H9 (cell line): ENCODE measurements at regions not wholly inside any gene's neighbourhood (a gene's known extent, or its start where the extent isn't known, plus 50 kb on each side); places are given as distances from the start of the nearest gene placed in this dataset.

Experiments
- DNase-seq: peaks from one replicate; pipeline ENCODE4 v3.0.0-alpha.2; 2017
- H2AFZ ChIP-seq: one replicate; pipeline ENCODE4 v1.6.1; 2013; ENCODE audit warnings: mild to moderate bottlenecking, low read length, control low read depth, moderate library complexity
- H2AK5ac ChIP-seq: 2 replicates; pipeline ENCODE4 v1.6.1; 2013; ENCODE audit warnings: low read length, control low read depth, mixed read lengths; ENCODE audit not compliant: insufficient read length
- H2BK120ac ChIP-seq: one replicate; pipeline ENCODE4 v1.6.1; 2013; ENCODE audit warnings: low read depth, mild to moderate bottlenecking, low read length, control low read depth, inconsistent platforms; ENCODE audit not compliant: poor library complexity, severe bottlenecking
- H2BK12ac ChIP-seq: 2 replicates; pipeline ENCODE4 v1.6.1; 2013; ENCODE audit warnings: low read length, control low read depth, mixed read lengths, low read depth; ENCODE audit not compliant: insufficient read length
- H2BK15ac ChIP-seq: 2 replicates; pipeline ENCODE4 v1.6.1; 2013; ENCODE audit warnings: low read depth, low read length, control low read depth
- H2BK20ac ChIP-seq: one replicate; pipeline ENCODE4 v1.6.1; 2013; ENCODE audit warnings: low read depth, mild to moderate bottlenecking, low read length, control low read depth, inconsistent platforms; ENCODE audit not compliant: poor library complexity, severe bottlenecking
- H2BK5ac ChIP-seq: 2 replicates; pipeline ENCODE4 v1.6.1; 2013; ENCODE audit warnings: low read length, control low read depth, mixed read lengths; ENCODE audit not compliant: insufficient read length
- H3K14ac ChIP-seq: 2 replicates; pipeline ENCODE4 v1.6.1; 2013; ENCODE audit warnings: low read length, control low read depth; ENCODE audit not compliant: insufficient read depth
- H3K18ac ChIP-seq: 2 replicates; pipeline ENCODE4 v1.6.1; 2013; ENCODE audit warnings: low read depth, mild to moderate bottlenecking, mixed read lengths, low read length, control low read depth; ENCODE audit not compliant: insufficient read length
- H3K23ac ChIP-seq: 2 replicates; pipeline ENCODE4 v1.6.1; 2013; ENCODE audit warnings: low read length, control low read depth, mixed read lengths, low read depth; ENCODE audit not compliant: insufficient read length
- H3K23me2 ChIP-seq: 2 replicates; pipeline ENCODE4 v1.6.1; 2013; ENCODE audit warnings: low read depth, mild to moderate bottlenecking, mixed read lengths, low read length, control low read depth; ENCODE audit not compliant: insufficient read length, poor library complexity, severe bottlenecking
- H3K27ac ChIP-seq: 2 replicates; pipeline ENCODE4 v1.5.1; 2013; ENCODE audit warnings: low read length, control low read depth, mixed read lengths, low read depth; ENCODE audit not compliant: insufficient read length
- H3K27me3 ChIP-seq: 2 replicates; pipeline ENCODE4 v1.6.1; 2013; ENCODE audit warnings: low read length, control low read depth, inconsistent platforms; ENCODE audit not compliant: insufficient read depth
- H3K4ac ChIP-seq: 2 replicates; pipeline ENCODE4 v1.6.1; 2013; ENCODE audit warnings: low read depth, mild to moderate bottlenecking, control low read depth, inconsistent platforms, low read length, moderate library complexity
- H3K4me1 ChIP-seq: 2 replicates; pipeline ENCODE4 v1.6.1; 2013; ENCODE audit warnings: low read length, control low read depth, inconsistent platforms; ENCODE audit not compliant: insufficient read depth
- H3K4me2 ChIP-seq: 2 replicates; pipeline ENCODE4 v1.6.1; 2013; ENCODE audit warnings: low read length, control low read depth, mixed read lengths; ENCODE audit not compliant: insufficient read length, insufficient read depth
- H3K56ac ChIP-seq: 2 replicates; pipeline ENCODE4 v1.6.1; 2013; ENCODE audit warnings: low read depth, mild to moderate bottlenecking, mixed read lengths, low read length, control low read depth; ENCODE audit not compliant: insufficient read length
- H3K79me1 ChIP-seq: 2 replicates; pipeline ENCODE4 v1.6.1; 2013; ENCODE audit warnings: low read depth, mild to moderate bottlenecking, moderate library complexity, low read length, control low read depth, inconsistent platforms; ENCODE audit not compliant: insufficient read depth, poor library complexity, severe bottlenecking
- H3K79me2 ChIP-seq: 2 replicates; pipeline ENCODE4 v1.6.1; 2013; ENCODE audit warnings: low read length, control low read depth, inconsistent platforms; ENCODE audit not compliant: insufficient read depth
- H3K9ac ChIP-seq: 2 replicates; pipeline ENCODE4 v1.6.1; 2013; ENCODE audit warnings: low read length, control low read depth, mixed read lengths; ENCODE audit not compliant: insufficient read length; ENCODE audit errors: extremely low read depth
- H3K9me3 ChIP-seq: one replicate; pipeline ENCODE4 v1.6.1; 2013; ENCODE audit warnings: low read depth, low read length, inconsistent platforms; ENCODE audit not compliant: control insufficient read depth
- H3T11ph ChIP-seq: one replicate; pipeline ENCODE4 v1.6.1; 2013; ENCODE audit warnings: mild to moderate bottlenecking, low read length, control low read depth, inconsistent platforms
- H4K20me1 ChIP-seq: one replicate; pipeline ENCODE4 v1.6.1; 2013; ENCODE audit not compliant: control insufficient read depth, insufficient read length, insufficient read depth
- H4K5ac ChIP-seq: 2 replicates; pipeline ENCODE4 v1.6.1; 2013; ENCODE audit warnings: low read depth, mild to moderate bottlenecking, mixed read lengths, low read length, control low read depth; ENCODE audit not compliant: insufficient read length
- H4K8ac ChIP-seq: replicated peaks from 2 replicates; pipeline ENCODE4 v1.6.1; 2013; ENCODE audit warnings: low read length, control low read depth, mixed read lengths, low read depth; ENCODE audit not compliant: insufficient read length
- H4K91ac ChIP-seq: 2 replicates; pipeline ENCODE4 v1.6.1; 2013; ENCODE audit warnings: low read depth, mild to moderate bottlenecking, moderate library complexity, mixed read lengths, low read length, control low read depth; ENCODE audit not compliant: insufficient read length
- H3K27ac Mint-ChIP-seq, 3 experiments: 2 replicates in 2 of 3; 3 replicates in 1 of 3; pipeline ENCODE4 v1.8.0; 2020 to 2021; ENCODE audit warnings: mixed read lengths in 3 of 3, mild to moderate bottlenecking in 1 of 3, moderate library complexity in 1 of 3
- H3K27me3 Mint-ChIP-seq: 2 replicates; pipeline ENCODE4 v1.8.0; 2021; ENCODE audit warnings: low read depth, mild to moderate bottlenecking, moderate library complexity, mixed read lengths
- H3K36me3 Mint-ChIP-seq, 3 experiments: 2 replicates in 2 of 3; 3 replicates in 1 of 3; pipeline ENCODE4 v1.8.0; 2020 to 2021; ENCODE audit warnings: low read depth in 3 of 3, mixed read lengths in 3 of 3; ENCODE audit not compliant: insufficient read depth in 1 of 3
- H3K4me1 Mint-ChIP-seq, 2 experiments: 2 replicates each; pipeline ENCODE4 v1.8.0; 2020; ENCODE audit warnings: mixed read lengths in 2 of 2
- H3K4me3 Mint-ChIP-seq, 2 experiments: 2 replicates in 1 of 2; 3 replicates in 1 of 2; pipeline ENCODE4 v1.8.0; 2020 to 2021; ENCODE audit warnings: mild to moderate bottlenecking in 2 of 2, mixed read lengths in 2 of 2, moderate library complexity in 1 of 2
- H3K9me3 Mint-ChIP-seq, 2 experiments: 2 replicates in 1 of 2; 3 replicates in 1 of 2; pipeline ENCODE4 v1.8.0; 2020; ENCODE audit warnings: mild to moderate bottlenecking in 2 of 2, mixed read lengths in 2 of 2, moderate library complexity in 1 of 2
- CTCF ChIP-seq: fragments of 200-600 bp; sonication (generic); conservative IDR thresholded peaks from 3 replicates; pipeline ENCODE4 v1.8.0; 2021; ENCODE audit warnings: antibody characterized with exemption, mild to moderate bottlenecking
- WGBS: extraction: QIAGEN DNeasy Blood & Tissue Kit; methylation state at CpG from one replicate; pipeline ENCODE4 v1.1.7; 2013; ENCODE audit warnings: missing lambda C conversion rate, low lambda C conversion rate, mixed read lengths; ENCODE audit not compliant: insufficient read length; ENCODE audit errors: extremely low coverage; 5-methylcytosine and 5-hydroxymethylcytosine counted together

- Mint-ChIP-seq H3K36me3 (no peaks in the 10 kb centered on the region), H3K27ac (no peak overlapping the region), H3K27me3 (no peaks in the 10 kb centered on the region), H3K9me3 (no peaks in the 10 kb centered on the region), H3K4me1 (peaks cover 5% of the 10 kb centered on the region in 2 experiments; a peak in 1 of 4 replicates), H3K4me3 (no peak overlapping the region)
- WGBS = no CpG with 5 or more reads among the region's 2 CpGs
- no peak overlapping the region for H3T11ph ChIP-seq
- no peak overlapping the region for H3K23ac ChIP-seq
- no peak overlapping the region for H3K56ac ChIP-seq
- no peaks in the 10 kb centered on the region for H4K20me1 ChIP-seq
- H3K14ac ChIP-seq = no peak overlapping the region
- H2AFZ ChIP-seq = no peak overlapping the region
- no peak for TF ChIP-seq CTCF
- H3K23me2 ChIP-seq = no peaks in the 10 kb centered on the region
- H2BK5ac ChIP-seq = no peak overlapping the region
- no peak overlapping the region for H4K8ac ChIP-seq
- no peak overlapping the region for H2BK20ac ChIP-seq
- H3K27me3 ChIP-seq = no peaks in the 10 kb centered on the region
- no peaks in the 10 kb centered on the region for H3K4me1 ChIP-seq
- no peak overlapping the region for H2BK12ac ChIP-seq
- no peak for DNase-seq
- no peak overlapping the region for H3K27ac ChIP-seq
- no peak overlapping the region for H3K18ac ChIP-seq
- no peak overlapping the region for H3K9ac ChIP-seq
- H3K79me1 ChIP-seq = no peaks in the 10 kb centered on the region
- H3K4me2 ChIP-seq = no peak overlapping the region
- H4K91ac ChIP-seq = no peak overlapping the region
- no peaks in the 10 kb centered on the region for H3K9me3 ChIP-seq
- no peaks in the 10 kb centered on the region for H3K79me2 ChIP-seq
- no peak overlapping the region for H3K4ac ChIP-seq
- H4K5ac ChIP-seq = no peak overlapping the region
- no peak overlapping the region for H2AK5ac ChIP-seq
- no peak overlapping the region for H2BK120ac ChIP-seq
- H2BK15ac ChIP-seq = no peak overlapping the region
Observed at GRCh38 chr5:91910247-91910646, 527.1 kb upstream of the ARRDC3 start.
